ENCODE measurements at regions not wholly inside any gene's neighbourhood (a gene's known extent, or its start where the extent isn't known, plus 50 kb on each side); places are given as distances from the start of the nearest gene placed in this dataset.

DNA sequence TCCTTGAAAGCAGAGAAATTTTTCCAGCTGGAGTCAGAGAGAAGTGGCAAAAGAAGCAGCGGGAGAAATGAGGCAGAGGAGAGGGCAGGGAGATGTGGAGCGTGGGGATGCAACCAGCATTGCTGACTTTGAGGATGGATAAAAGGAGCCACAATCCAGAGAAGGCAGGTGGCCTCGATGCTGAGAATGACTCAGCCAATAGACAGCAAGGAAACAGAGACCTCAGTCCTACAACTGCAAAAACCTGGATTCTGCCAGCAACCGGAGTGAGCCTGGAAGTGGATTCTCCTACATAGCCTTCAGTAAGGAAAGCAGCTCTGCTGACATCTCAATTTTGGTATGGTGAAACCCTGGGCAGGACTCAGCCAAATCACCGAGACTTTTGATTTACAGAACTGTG lies 128.9 kb upstream of the ATP1B1 start:
- TF ChIP-seq, protein P1, sequence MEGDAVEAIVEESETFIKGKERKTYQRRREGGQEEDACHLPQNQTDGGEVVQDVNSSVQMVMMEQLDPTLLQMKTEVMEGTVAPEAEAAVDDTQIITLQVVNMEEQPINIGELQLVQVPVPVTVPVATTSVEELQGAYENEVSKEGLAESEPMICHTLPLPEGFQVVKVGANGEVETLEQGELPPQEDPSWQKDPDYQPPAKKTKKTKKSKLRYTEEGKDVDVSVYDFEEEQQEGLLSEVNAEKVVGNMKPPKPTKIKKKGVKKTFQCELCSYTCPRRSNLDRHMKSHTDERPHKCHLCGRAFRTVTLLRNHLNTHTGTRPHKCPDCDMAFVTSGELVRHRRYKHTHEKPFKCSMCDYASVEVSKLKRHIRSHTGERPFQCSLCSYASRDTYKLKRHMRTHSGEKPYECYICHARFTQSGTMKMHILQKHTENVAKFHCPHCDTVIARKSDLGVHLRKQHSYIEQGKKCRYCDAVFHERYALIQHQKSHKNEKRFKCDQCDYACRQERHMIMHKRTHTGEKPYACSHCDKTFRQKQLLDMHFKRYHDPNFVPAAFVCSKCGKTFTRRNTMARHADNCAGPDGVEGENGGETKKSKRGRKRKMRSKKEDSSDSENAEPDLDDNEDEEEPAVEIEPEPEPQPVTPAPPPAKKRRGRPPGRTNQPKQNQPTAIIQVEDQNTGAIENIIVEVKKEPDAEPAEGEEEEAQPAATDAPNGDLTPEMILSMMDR (IDR thresholded peaks at IDR 0.05): no peak
- no peak for TF ChIP-seq POLR2A (IDR thresholded peaks at IDR 0.05)
